ENCODE measurements at regions not wholly inside any gene's neighbourhood (a gene's known extent, or its start where the extent isn't known, plus 50 kb on each side); places are given as distances from the start of the nearest gene placed in this dataset.

DNA sequence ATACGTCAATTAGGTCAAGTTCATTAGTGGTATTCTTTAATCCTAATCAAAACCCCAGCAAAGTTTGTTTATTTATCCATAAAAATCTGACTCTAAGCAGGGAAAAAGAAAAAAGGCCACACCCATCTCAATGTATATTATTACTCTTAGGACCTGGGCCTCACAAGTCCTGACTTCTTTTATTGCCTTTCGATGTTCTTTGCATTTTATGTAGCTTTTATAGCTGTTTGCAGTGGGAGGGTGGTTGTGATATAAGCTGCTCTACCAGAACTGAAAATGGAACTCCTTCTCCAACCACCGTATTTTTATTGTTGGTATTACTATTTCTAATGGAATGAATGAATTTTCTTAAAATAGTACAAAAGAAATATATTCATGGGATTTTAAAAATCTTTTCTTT, 163.3 kb upstream of the FAM47C start:
- TF ChIP-seq, protein P1, sequence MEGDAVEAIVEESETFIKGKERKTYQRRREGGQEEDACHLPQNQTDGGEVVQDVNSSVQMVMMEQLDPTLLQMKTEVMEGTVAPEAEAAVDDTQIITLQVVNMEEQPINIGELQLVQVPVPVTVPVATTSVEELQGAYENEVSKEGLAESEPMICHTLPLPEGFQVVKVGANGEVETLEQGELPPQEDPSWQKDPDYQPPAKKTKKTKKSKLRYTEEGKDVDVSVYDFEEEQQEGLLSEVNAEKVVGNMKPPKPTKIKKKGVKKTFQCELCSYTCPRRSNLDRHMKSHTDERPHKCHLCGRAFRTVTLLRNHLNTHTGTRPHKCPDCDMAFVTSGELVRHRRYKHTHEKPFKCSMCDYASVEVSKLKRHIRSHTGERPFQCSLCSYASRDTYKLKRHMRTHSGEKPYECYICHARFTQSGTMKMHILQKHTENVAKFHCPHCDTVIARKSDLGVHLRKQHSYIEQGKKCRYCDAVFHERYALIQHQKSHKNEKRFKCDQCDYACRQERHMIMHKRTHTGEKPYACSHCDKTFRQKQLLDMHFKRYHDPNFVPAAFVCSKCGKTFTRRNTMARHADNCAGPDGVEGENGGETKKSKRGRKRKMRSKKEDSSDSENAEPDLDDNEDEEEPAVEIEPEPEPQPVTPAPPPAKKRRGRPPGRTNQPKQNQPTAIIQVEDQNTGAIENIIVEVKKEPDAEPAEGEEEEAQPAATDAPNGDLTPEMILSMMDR (conservative IDR thresholded peaks at IDR 0.05; ENCODE audit: low read depth in 2 of 2) = no peak
- TF ChIP-seq EZH2 (IDR thresholded peaks at IDR 0.05; ENCODE audit: low read depth, unreplicated experiment) = no peak
- TF ChIP-seq ZNF114 (CRISPR knock-in tag; IDR thresholded peaks at IDR 0.05) = no peak
- TF ChIP-seq, protein P2, sequence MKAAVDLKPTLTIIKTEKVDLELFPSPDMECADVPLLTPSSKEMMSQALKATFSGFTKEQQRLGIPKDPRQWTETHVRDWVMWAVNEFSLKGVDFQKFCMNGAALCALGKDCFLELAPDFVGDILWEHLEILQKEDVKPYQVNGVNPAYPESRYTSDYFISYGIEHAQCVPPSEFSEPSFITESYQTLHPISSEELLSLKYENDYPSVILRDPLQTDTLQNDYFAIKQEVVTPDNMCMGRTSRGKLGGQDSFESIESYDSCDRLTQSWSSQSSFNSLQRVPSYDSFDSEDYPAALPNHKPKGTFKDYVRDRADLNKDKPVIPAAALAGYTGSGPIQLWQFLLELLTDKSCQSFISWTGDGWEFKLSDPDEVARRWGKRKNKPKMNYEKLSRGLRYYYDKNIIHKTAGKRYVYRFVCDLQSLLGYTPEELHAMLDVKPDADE (IDR thresholded peaks at IDR 0.05) = no peak
- TF ChIP-seq, protein P3, sequence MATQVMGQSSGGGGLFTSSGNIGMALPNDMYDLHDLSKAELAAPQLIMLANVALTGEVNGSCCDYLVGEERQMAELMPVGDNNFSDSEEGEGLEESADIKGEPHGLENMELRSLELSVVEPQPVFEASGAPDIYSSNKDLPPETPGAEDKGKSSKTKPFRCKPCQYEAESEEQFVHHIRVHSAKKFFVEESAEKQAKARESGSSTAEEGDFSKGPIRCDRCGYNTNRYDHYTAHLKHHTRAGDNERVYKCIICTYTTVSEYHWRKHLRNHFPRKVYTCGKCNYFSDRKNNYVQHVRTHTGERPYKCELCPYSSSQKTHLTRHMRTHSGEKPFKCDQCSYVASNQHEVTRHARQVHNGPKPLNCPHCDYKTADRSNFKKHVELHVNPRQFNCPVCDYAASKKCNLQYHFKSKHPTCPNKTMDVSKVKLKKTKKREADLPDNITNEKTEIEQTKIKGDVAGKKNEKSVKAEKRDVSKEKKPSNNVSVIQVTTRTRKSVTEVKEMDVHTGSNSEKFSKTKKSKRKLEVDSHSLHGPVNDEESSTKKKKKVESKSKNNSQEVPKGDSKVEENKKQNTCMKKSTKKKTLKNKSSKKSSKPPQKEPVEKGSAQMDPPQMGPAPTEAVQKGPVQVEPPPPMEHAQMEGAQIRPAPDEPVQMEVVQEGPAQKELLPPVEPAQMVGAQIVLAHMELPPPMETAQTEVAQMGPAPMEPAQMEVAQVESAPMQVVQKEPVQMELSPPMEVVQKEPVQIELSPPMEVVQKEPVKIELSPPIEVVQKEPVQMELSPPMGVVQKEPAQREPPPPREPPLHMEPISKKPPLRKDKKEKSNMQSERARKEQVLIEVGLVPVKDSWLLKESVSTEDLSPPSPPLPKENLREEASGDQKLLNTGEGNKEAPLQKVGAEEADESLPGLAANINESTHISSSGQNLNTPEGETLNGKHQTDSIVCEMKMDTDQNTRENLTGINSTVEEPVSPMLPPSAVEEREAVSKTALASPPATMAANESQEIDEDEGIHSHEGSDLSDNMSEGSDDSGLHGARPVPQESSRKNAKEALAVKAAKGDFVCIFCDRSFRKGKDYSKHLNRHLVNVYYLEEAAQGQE (IDR thresholded peaks at IDR 0.05; ENCODE audit: unreplicated experiment) = no peak
- no peak for TF ChIP-seq POLR2AphosphoS5 (IDR thresholded peaks at IDR 0.05; ENCODE audit: low read depth)
- no peak for TF ChIP-seq EZH2phosphoT487 (IDR thresholded peaks at IDR 0.05; ENCODE audit: unreplicated experiment)
- no peak for TF ChIP-seq CREB1 (CRISPR knock-in tag; IDR thresholded peaks at IDR 0.05; ENCODE audit: low read depth)
